ENCODE measurements at regions not wholly inside any gene's neighbourhood (a gene's known extent, or its start where the extent isn't known, plus 50 kb on each side); places are given as distances from the start of the nearest gene placed in this dataset.

- H3K4me1 ChIP-seq = no peaks in the 10 kb centered on the region
- no peak overlapping the region for H3K4me3 ChIP-seq
- TF ChIP-seq POLR2A (IDR thresholded peaks at IDR 0.05) = no peak
- TF ChIP-seq POLR2AphosphoS5 (IDR thresholded peaks at IDR 0.05; ENCODE audit: insufficient read depth in 1 of 2, low read depth in 1 of 2) = no peak
- TF ChIP-seq CTCF (IDR thresholded peaks at IDR 0.05) = no peak
- no peaks in the 10 kb centered on the region for H3K27me3 ChIP-seq
- H3K27ac ChIP-seq = no peak overlapping the region
- H3K36me3 ChIP-seq = no peaks in the 10 kb centered on the region
- intact Hi-C loops (cut with DNase I) = no loop called here
- H3K9me3 ChIP-seq = no peaks in the 10 kb centered on the region
- no peak for DNase-seq (ENCODE audit: extremely low spot score in 2 of 2)
These were observed 437.5 kb downstream of the TFAP2A start for GRCh38 chr6:9977411-9977810.

- H3K4me1 ChIP-seq = no peaks in the 10 kb centered on the region
- no peak overlapping the region for H3K4me3 ChIP-seq
- no peak for DNase-seq (ENCODE audit: extremely low spot score in 2 of 2)
- intact Hi-C loops (cut with DNase I) = no loop called here
- H3K27me3 ChIP-seq = no peaks in the 10 kb centered on the region
- TF ChIP-seq CTCF (IDR thresholded peaks at IDR 0.05) (no peak), POLR2A (IDR thresholded peaks at IDR 0.05) (no peak), POLR2AphosphoS5 (IDR thresholded peaks at IDR 0.05; ENCODE audit: insufficient read depth in 1 of 2, low read depth in 1 of 2) (no peak)
- no peak overlapping the region for H3K27ac ChIP-seq
- H3K9me3 ChIP-seq = no peaks in the 10 kb centered on the region
- H3K36me3 ChIP-seq = no peaks in the 10 kb centered on the region
These were observed 453.2 kb downstream of the TFAP2A start for GRCh38 chr6:9961646-9962045.

- Histone ChIP-seq H3K27me3 (no peaks in the 10 kb centered on the region), H3K4me3 (no peak overlapping the region), H3K9me3 (no peaks in the 10 kb centered on the region), H3K4me1 (no peaks in the 10 kb centered on the region), H3K36me3 (no peaks in the 10 kb centered on the region), H3K27ac (no peak overlapping the region)
- intact Hi-C loops (cut with DNase I) = no loop called here
- TF ChIP-seq CTCF (IDR thresholded peaks at IDR 0.05) (no peak), POLR2AphosphoS5 (IDR thresholded peaks at IDR 0.05; ENCODE audit: insufficient read depth in 1 of 2, low read depth in 1 of 2) (no peak), POLR2A (IDR thresholded peaks at IDR 0.05) (no peak)
- no peak for DNase-seq (ENCODE audit: extremely low spot score in 2 of 2)
These were observed 457.6 kb downstream of the TFAP2A start for GRCh38 chr6:9957215-9957759.

GRCh38 chr6:9948678-9949077, 466.2 kb downstream of the TFAP2A start:
- no peak for DNase-seq (ENCODE audit: extremely low spot score in 2 of 2)
- no peak overlapping the region for H3K27ac ChIP-seq
- H3K36me3 ChIP-seq = no peaks in the 10 kb centered on the region
- H3K9me3 ChIP-seq = no peaks in the 10 kb centered on the region
- no peaks in the 10 kb centered on the region for H3K4me1 ChIP-seq
- intact Hi-C loops (cut with DNase I) = loop anchor here (5.0 kb wide), 1 partner anchor 161 kb away; no protein-coding TSS in a partner anchor
- no peaks in the 10 kb centered on the region for H3K27me3 ChIP-seq
- TF ChIP-seq POLR2A (IDR thresholded peaks at IDR 0.05) (no peak), CTCF (IDR thresholded peaks at IDR 0.05) (no peak), POLR2AphosphoS5 (IDR thresholded peaks at IDR 0.05; ENCODE audit: insufficient read depth in 1 of 2, low read depth in 1 of 2) (no peak)
- no peak overlapping the region for H3K4me3 ChIP-seq

- Histone ChIP-seq H3K9me3 (no peaks in the 10 kb centered on the region), H3K4me3 (no peak overlapping the region), H3K36me3 (no peaks in the 10 kb centered on the region), H3K27me3 (no peaks in the 10 kb centered on the region), H3K4me1 (no peaks in the 10 kb centered on the region), H3K27ac (no peak overlapping the region)
- TF ChIP-seq CTCF (IDR thresholded peaks at IDR 0.05) (no peak), POLR2A (IDR thresholded peaks at IDR 0.05) (no peak), POLR2AphosphoS5 (IDR thresholded peaks at IDR 0.05; ENCODE audit: insufficient read depth in 1 of 2, low read depth in 1 of 2) (no peak)
- no peak for DNase-seq (ENCODE audit: extremely low spot score in 2 of 2)
- intact Hi-C loops (cut with DNase I) = no loop called here
These were observed 470.9 kb downstream of the TFAP2A start for GRCh38 chr6:9943986-9944385.

Measured in vagina (tissue), 2 donors.